Liver (tissue), 8 donors: ENCODE measurements at regions not wholly inside any gene's neighbourhood (a gene's known extent, or its start where the extent isn't known, plus 50 kb on each side); places are given as distances from the start of the nearest gene placed in this dataset.

Experiments
- DNase-seq: peaks from one replicate; pipeline ENCODE4 v3.0.0-alpha.2; 2017; ENCODE audit warnings: low spot score
- H3K27ac ChIP-seq, 2 donors: one replicate each; pipeline ENCODE4 v1.7.0; 2013; ENCODE audit warnings: inconsistent platforms in 2 of 2, low read length in 2 of 2, control low read depth in 1 of 2, low read depth in 1 of 2, mild to moderate bottlenecking in 1 of 2
- H3K27me3 ChIP-seq, 4 donors: one replicate each; pipeline versions ENCODE4 v1.6.1 to v1.7.0; 2013; ENCODE audit warnings: low read length in 3 of 4, inconsistent platforms in 1 of 4, mild to moderate bottlenecking in 1 of 4, moderate library complexity in 1 of 4; ENCODE audit not compliant: control insufficient read depth in 4 of 4, insufficient read depth in 4 of 4
- H3K36me3 ChIP-seq, 4 donors: one replicate each; pipeline versions ENCODE4 v1.6.1 to v1.7.0; 2013; ENCODE audit warnings: low read length in 3 of 4, mild to moderate bottlenecking in 3 of 4, low read depth in 1 of 4, moderate library complexity in 1 of 4; ENCODE audit not compliant: control insufficient read depth in 4 of 4, insufficient read depth in 3 of 4
- H3K4me1 ChIP-seq, 4 donors: one replicate each; pipeline versions ENCODE4 v1.6.1 to v1.7.0; 2013; ENCODE audit warnings: low read length in 3 of 4, mild to moderate bottlenecking in 3 of 4, moderate library complexity in 1 of 4; ENCODE audit not compliant: control insufficient read depth in 4 of 4, insufficient read depth in 4 of 4
- H3K4me3 ChIP-seq, 3 donors: one replicate each; pipeline versions ENCODE4 v1.6.1 to v1.7.0; 2013; ENCODE audit warnings: low read length in 3 of 3, control low read depth in 1 of 3, low read depth in 1 of 3, mild to moderate bottlenecking in 1 of 3
- H3K9ac ChIP-seq, 2 donors: one replicate each; pipeline ENCODE4 v1.7.0; 2013; ENCODE audit warnings: low read length in 2 of 2, mild to moderate bottlenecking in 2 of 2, moderate library complexity in 2 of 2, control low read depth in 1 of 2, low read depth in 1 of 2
- H3K9me3 ChIP-seq, 4 donors: one replicate each; pipeline versions ENCODE4 v1.6.1 to v1.7.0; 2013; ENCODE audit warnings: low read length in 3 of 4; ENCODE audit not compliant: control insufficient read depth in 4 of 4
- ATF3 ChIP-seq: IDR thresholded peaks from 2 replicates; pipeline ENCODE4 v1.6.1; 2016; ENCODE audit warnings: antibody characterized with exemption
- FOXA1 ChIP-seq: IDR thresholded peaks from 2 replicates; pipeline ENCODE4 v1.6.1; 2016; ENCODE audit warnings: antibody characterized with exemption
- FOXA2 ChIP-seq: IDR thresholded peaks from 2 replicates; pipeline ENCODE4 v1.6.1; 2016; ENCODE audit warnings: antibody characterized with exemption
- GABPA ChIP-seq, 2 donors: IDR thresholded peaks in 1 of 2; conservative IDR thresholded peaks in 1 of 2; 2 replicates each; pipeline ENCODE4 v1.6.1; 2016; ENCODE audit warnings: antibody characterized with exemption in 2 of 2, mild to moderate bottlenecking in 1 of 2, moderate library complexity in 1 of 2
- HNF4G ChIP-seq: IDR thresholded peaks from 2 replicates; pipeline ENCODE4 v1.6.1; 2016; ENCODE audit warnings: antibody characterized with exemption
- RAD21 ChIP-seq, 2 donors: IDR thresholded peaks; 2 replicates each; pipeline ENCODE4 v1.6.1; 2016; ENCODE audit warnings: antibody characterized with exemption in 2 of 2, mild to moderate bottlenecking in 2 of 2
- SP1 ChIP-seq: IDR thresholded peaks from 2 replicates; pipeline ENCODE4 v1.6.1; 2018; ENCODE audit warnings: antibody characterized with exemption, mild to moderate bottlenecking
- TAF1 ChIP-seq: conservative IDR thresholded peaks from 2 replicates; pipeline ENCODE4 v1.6.1; 2016; ENCODE audit warnings: antibody characterized with exemption, mild to moderate bottlenecking
- YY1 ChIP-seq: IDR thresholded peaks from 2 replicates; pipeline ENCODE4 v1.6.1; 2016; ENCODE audit warnings: antibody characterized with exemption, mild to moderate bottlenecking
- WGBS: extraction: QIAGEN DNeasy Blood & Tissue Kit; methylation state at CpG from one replicate; pipeline ENCODE4 v1.1.7; 2013; 5-methylcytosine and 5-hydroxymethylcytosine counted together
- TF ChIP-seq, protein P1 (sequence below): IDR thresholded peaks from 2 replicates; pipeline ENCODE4 v1.6.1; 2016; ENCODE audit warnings: antibody characterized with exemption
- TF ChIP-seq, protein P2 (sequence below): IDR thresholded peaks from 2 replicates; pipeline ENCODE4 v1.6.1; 2016; ENCODE audit warnings: antibody characterized with exemption, mild to moderate bottlenecking
- TF ChIP-seq, protein P3 (sequence below): fragments of 150-350 bp; IDR thresholded peaks from 2 replicates; pipeline ENCODE4 v1.5.1; 2017; ENCODE audit warnings: improper control_type of control experiment, low read depth, low read length; ENCODE audit not compliant: missing input control
- TF ChIP-seq, protein P4 (sequence below): IDR thresholded peaks from 2 replicates; pipeline ENCODE4 v1.6.1; 2016; ENCODE audit warnings: antibody characterized with exemption
- donor health status: healthy.
- donor health status: healthy.
- donor health status: healthy.
- donor health status: healthy.
- donor health status: healthy.

- TF ChIP-seq HNF4G = no peak
- TF ChIP-seq RAD21 (IDR thresholded peaks at IDR 0.05) = no peak
- TF ChIP-seq FOXA1 = no peak
- no peak for TF ChIP-seq YY1
- TF ChIP-seq, protein P1, sequence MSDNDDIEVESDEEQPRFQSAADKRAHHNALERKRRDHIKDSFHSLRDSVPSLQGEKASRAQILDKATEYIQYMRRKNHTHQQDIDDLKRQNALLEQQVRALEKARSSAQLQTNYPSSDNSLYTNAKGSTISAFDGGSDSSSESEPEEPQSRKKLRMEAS = no peak
- Histone ChIP-seq H3K27me3 (no peaks in the 10 kb centered on the region), H3K27ac (no peak overlapping the region), H3K9me3 (peaks cover 0 to 3% (median 0%) of the 10 kb centered on the region in 4 donors), H3K4me3 (no peak overlapping the region), H3K9ac (no peak overlapping the region), H3K4me1 (no peaks in the 10 kb centered on the region), H3K36me3 (no peaks in the 10 kb centered on the region)
- no peak for DNase-seq
- WGBS = 50% methylated on average over 1 of the region's 1 CpG
Observed at GRCh38 chr11:129544691-129545090, 169.0 kb downstream of the BARX2 start.

GRCh38 chr11:129546266-129546665 is 170.6 kb downstream of the BARX2 start:
- no peaks in the 10 kb centered on the region for H3K36me3 ChIP-seq
- no peak for DNase-seq
- no peak overlapping the region for H3K4me3 ChIP-seq
- peaks cover 0 to 8% (median 3%) of the 10 kb centered on the region in 4 donors for H3K9me3 ChIP-seq
- no peaks in the 10 kb centered on the region for H3K27me3 ChIP-seq
- H3K27ac ChIP-seq = no peak overlapping the region
- no peak for TF ChIP-seq ATF3
- TF ChIP-seq GABPA (IDR thresholded peaks at IDR 0.05 in 1 of 2, conservative IDR thresholded peaks at IDR 0.05 in 1 of 2) = no peak
- no peak for TF ChIP-seq SP1
- TF ChIP-seq, protein P2, sequence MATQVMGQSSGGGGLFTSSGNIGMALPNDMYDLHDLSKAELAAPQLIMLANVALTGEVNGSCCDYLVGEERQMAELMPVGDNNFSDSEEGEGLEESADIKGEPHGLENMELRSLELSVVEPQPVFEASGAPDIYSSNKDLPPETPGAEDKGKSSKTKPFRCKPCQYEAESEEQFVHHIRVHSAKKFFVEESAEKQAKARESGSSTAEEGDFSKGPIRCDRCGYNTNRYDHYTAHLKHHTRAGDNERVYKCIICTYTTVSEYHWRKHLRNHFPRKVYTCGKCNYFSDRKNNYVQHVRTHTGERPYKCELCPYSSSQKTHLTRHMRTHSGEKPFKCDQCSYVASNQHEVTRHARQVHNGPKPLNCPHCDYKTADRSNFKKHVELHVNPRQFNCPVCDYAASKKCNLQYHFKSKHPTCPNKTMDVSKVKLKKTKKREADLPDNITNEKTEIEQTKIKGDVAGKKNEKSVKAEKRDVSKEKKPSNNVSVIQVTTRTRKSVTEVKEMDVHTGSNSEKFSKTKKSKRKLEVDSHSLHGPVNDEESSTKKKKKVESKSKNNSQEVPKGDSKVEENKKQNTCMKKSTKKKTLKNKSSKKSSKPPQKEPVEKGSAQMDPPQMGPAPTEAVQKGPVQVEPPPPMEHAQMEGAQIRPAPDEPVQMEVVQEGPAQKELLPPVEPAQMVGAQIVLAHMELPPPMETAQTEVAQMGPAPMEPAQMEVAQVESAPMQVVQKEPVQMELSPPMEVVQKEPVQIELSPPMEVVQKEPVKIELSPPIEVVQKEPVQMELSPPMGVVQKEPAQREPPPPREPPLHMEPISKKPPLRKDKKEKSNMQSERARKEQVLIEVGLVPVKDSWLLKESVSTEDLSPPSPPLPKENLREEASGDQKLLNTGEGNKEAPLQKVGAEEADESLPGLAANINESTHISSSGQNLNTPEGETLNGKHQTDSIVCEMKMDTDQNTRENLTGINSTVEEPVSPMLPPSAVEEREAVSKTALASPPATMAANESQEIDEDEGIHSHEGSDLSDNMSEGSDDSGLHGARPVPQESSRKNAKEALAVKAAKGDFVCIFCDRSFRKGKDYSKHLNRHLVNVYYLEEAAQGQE = no peak
- no peak for TF ChIP-seq HNF4G
- TF ChIP-seq, protein P3, sequence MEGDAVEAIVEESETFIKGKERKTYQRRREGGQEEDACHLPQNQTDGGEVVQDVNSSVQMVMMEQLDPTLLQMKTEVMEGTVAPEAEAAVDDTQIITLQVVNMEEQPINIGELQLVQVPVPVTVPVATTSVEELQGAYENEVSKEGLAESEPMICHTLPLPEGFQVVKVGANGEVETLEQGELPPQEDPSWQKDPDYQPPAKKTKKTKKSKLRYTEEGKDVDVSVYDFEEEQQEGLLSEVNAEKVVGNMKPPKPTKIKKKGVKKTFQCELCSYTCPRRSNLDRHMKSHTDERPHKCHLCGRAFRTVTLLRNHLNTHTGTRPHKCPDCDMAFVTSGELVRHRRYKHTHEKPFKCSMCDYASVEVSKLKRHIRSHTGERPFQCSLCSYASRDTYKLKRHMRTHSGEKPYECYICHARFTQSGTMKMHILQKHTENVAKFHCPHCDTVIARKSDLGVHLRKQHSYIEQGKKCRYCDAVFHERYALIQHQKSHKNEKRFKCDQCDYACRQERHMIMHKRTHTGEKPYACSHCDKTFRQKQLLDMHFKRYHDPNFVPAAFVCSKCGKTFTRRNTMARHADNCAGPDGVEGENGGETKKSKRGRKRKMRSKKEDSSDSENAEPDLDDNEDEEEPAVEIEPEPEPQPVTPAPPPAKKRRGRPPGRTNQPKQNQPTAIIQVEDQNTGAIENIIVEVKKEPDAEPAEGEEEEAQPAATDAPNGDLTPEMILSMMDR = no peak
- TF ChIP-seq, protein P4, sequence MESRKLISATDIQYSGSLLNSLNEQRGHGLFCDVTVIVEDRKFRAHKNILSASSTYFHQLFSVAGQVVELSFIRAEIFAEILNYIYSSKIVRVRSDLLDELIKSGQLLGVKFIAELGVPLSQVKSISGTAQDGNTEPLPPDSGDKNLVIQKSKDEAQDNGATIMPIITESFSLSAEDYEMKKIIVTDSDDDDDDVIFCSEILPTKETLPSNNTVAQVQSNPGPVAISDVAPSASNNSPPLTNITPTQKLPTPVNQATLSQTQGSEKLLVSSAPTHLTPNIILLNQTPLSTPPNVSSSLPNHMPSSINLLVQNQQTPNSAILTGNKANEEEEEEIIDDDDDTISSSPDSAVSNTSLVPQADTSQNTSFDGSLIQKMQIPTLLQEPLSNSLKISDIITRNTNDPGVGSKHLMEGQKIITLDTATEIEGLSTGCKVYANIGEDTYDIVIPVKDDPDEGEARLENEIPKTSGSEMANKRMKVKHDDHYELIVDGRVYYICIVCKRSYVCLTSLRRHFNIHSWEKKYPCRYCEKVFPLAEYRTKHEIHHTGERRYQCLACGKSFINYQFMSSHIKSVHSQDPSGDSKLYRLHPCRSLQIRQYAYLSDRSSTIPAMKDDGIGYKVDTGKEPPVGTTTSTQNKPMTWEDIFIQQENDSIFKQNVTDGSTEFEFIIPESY = no peak
- TF ChIP-seq TAF1 = no peak
- TF ChIP-seq FOXA2 = no peak
- TF ChIP-seq RAD21 (IDR thresholded peaks at IDR 0.05) = no peak
- H3K9ac ChIP-seq = no peak overlapping the region
- WGBS = 80% methylated on average over 4 of the region's 4 CpGs
- H3K4me1 ChIP-seq = no peaks in the 10 kb centered on the region
